HEK293 (cell line): ENCODE measurements at regions not wholly inside any gene's neighbourhood (a gene's known extent, or its start where the extent isn't known, plus 50 kb on each side); places are given as distances from the start of the nearest gene placed in this dataset.

Experiments
- CTCF ChIA-PET: fragments of 350-600 bp; formaldehyde crosslinking; extraction: SDS; loops from one replicate; lab custom pipeline; 2021; ENCODE audit warnings: antibody characterized with exemption; lab: Yijun Ruan, JAX
- POLR2A ChIA-PET: fragments of 300-600 bp; formaldehyde crosslinking; extraction: SDS; loops from one replicate; lab custom pipeline; 2020; ENCODE audit warnings: antibody characterized with exemption, inconsistent platforms; lab: Yijun Ruan, JAX
- H3K27ac ChIP-seq: fragments of 200-500 bp; sonication (Bioruptor generic); 2 replicates; pipeline ENCODE4 v1.5.1; 2014; ENCODE audit warnings: low read depth, low read length, control low read depth, inconsistent platforms; ENCODE audit errors: extremely low read depth
- H3K36me3 ChIP-seq, 2 experiments: fragments of 200-500 bp in 1 of 2; sonication (Bioruptor generic) in 1 of 2; 1 replicate in 1 of 2; 2 replicates in 1 of 2; pipeline ENCODE4 v1.5.1; 2014 to 2017; ENCODE audit warnings: inconsistent platforms in 2 of 2, low read length in 2 of 2; ENCODE audit not compliant: control insufficient read depth in 2 of 2, insufficient read depth in 1 of 2
- H3K4me1 ChIP-seq: fragments of 200-500 bp; sonication (Bioruptor generic); 2 replicates; pipeline ENCODE4 v1.5.1; 2014; ENCODE audit warnings: mild to moderate bottlenecking, low read length, inconsistent platforms; ENCODE audit not compliant: control insufficient read depth, insufficient read depth
- H3K4me3 ChIP-seq: 2 replicates; pipeline ENCODE4 v1.5.1; 2011; ENCODE audit warnings: low read depth, mild to moderate bottlenecking, control low read depth, low read length, moderate library complexity
- H3K9me3 ChIP-seq: fragments of 200-500 bp; sonication (Bioruptor generic); 2 replicates; pipeline ENCODE4 v1.5.1; 2014; ENCODE audit warnings: low read depth, low read length, inconsistent platforms; ENCODE audit not compliant: control insufficient read depth, insufficient read depth
- KLF7 ChIP-seq: fragments of 450-650 bp; formaldehyde crosslinking; IDR thresholded peaks from 2 replicates; pipeline ENCODE4 v1.5.1; 2016; ENCODE audit warnings: missing biosample characterization, missing genetic modification characterization, borderline replicate concordance
- MEIS1 ChIP-seq: sonication (generic); formaldehyde crosslinking; IDR thresholded peaks from 2 replicates; pipeline ENCODE4 v1.8.1; 2022; ENCODE audit warnings: missing genetic modification reagents, mild to moderate bottlenecking, borderline replicate concordance
- PBX3 ChIP-seq: sonication (generic); formaldehyde crosslinking; IDR thresholded peaks from 2 replicates; pipeline ENCODE4 v1.8.1; 2022; ENCODE audit warnings: mild to moderate bottlenecking, moderate library complexity, missing genetic modification reagents
- REST ChIP-seq: fragments of 450-650 bp; formaldehyde crosslinking; IDR thresholded peaks from 2 replicates; pipeline ENCODE4 v1.5.1; 2016; ENCODE audit warnings: missing biosample characterization, missing genetic modification characterization
- SALL2 ChIP-seq: fragments of 450-650 bp; formaldehyde crosslinking; IDR thresholded peaks from 2 replicates; pipeline ENCODE4 v1.5.0; 2017; ENCODE audit warnings: missing biosample characterization, mild to moderate bottlenecking, missing genetic modification characterization, borderline replicate concordance
- WT1 ChIP-seq: fragments of 450-650 bp; formaldehyde crosslinking; IDR thresholded peaks from 2 replicates; pipeline ENCODE4 v1.5.1; 2016; ENCODE audit warnings: missing biosample characterization, missing genetic modification characterization
- ZNF174 ChIP-seq: fragments of 450-650 bp; formaldehyde crosslinking; IDR thresholded peaks from 2 replicates; pipeline ENCODE4 v1.5.0; 2017; ENCODE audit warnings: missing biosample characterization, mild to moderate bottlenecking, missing genetic modification characterization
- ZNF184 ChIP-seq: fragments of 450-650 bp; IDR thresholded peaks from 2 replicates; pipeline ENCODE4 v1.5.1; 2018; ENCODE audit warnings: missing biosample characterization, mild to moderate bottlenecking, missing genetic modification characterization
- ZNF211 ChIP-seq: fragments of 450-650 bp; formaldehyde crosslinking; IDR thresholded peaks from 2 replicates; pipeline ENCODE4 v1.5.1; 2016; ENCODE audit warnings: low read depth, missing biosample characterization, missing genetic modification characterization
- ZNF223 ChIP-seq: fragments of 450-650 bp; formaldehyde crosslinking; IDR thresholded peaks from 2 replicates; pipeline ENCODE4 v1.5.1; 2016; ENCODE audit warnings: missing biosample characterization, missing genetic modification characterization
- ZNF239 ChIP-seq: fragments of 450-650 bp; formaldehyde crosslinking; IDR thresholded peaks from 2 replicates; pipeline ENCODE4 v1.5.1; 2016; ENCODE audit warnings: missing biosample characterization, missing genetic modification characterization
- ZNF280C ChIP-seq: fragments of 450-650 bp; formaldehyde crosslinking; IDR thresholded peaks from 2 replicates; pipeline ENCODE4 v1.5.1; 2016; ENCODE audit warnings: missing biosample characterization, missing genetic modification characterization
- ZNF366 ChIP-seq: fragments of 450-650 bp; formaldehyde crosslinking; conservative IDR thresholded peaks from 2 replicates; pipeline ENCODE4 v1.5.1; 2016; ENCODE audit warnings: missing biosample characterization, missing genetic modification characterization
- ZNF394 ChIP-seq: fragments of 450-650 bp; formaldehyde crosslinking; IDR thresholded peaks from 2 replicates; pipeline ENCODE4 v1.5.1; 2016; ENCODE audit warnings: missing biosample characterization, missing genetic modification characterization, mild to moderate bottlenecking, moderate library complexity, borderline replicate concordance
- ZNF510 ChIP-seq: fragments of 450-650 bp; formaldehyde crosslinking; IDR thresholded peaks from 2 replicates; pipeline ENCODE4 v1.5.1; 2018; ENCODE audit warnings: mild to moderate bottlenecking, missing genetic modification characterization, missing biosample characterization; ENCODE audit not compliant: insufficient replicate concordance
- ZNF530 ChIP-seq: fragments of 450-650 bp; formaldehyde crosslinking; IDR thresholded peaks from 2 replicates; pipeline ENCODE4 v1.5.1; 2016; ENCODE audit warnings: low read depth, missing biosample characterization, missing genetic modification characterization
- ZNF544 ChIP-seq: fragments of 450-650 bp; formaldehyde crosslinking; IDR thresholded peaks from 2 replicates; pipeline ENCODE4 v1.5.0; 2017; ENCODE audit warnings: missing biosample characterization, missing genetic modification characterization
- ZNF548 ChIP-seq: fragments of 450-650 bp; formaldehyde crosslinking; IDR thresholded peaks from 2 replicates; pipeline ENCODE4 v1.5.1; 2016; ENCODE audit warnings: missing biosample characterization, missing genetic modification characterization
- ZNF585B ChIP-seq: fragments of 450-650 bp; formaldehyde crosslinking; IDR thresholded peaks from 2 replicates; pipeline ENCODE4 v1.5.1; 2016; ENCODE audit warnings: missing biosample characterization, missing genetic modification characterization
- ZNF629 ChIP-seq: fragments of 450-650 bp; formaldehyde crosslinking; IDR thresholded peaks from 2 replicates; pipeline ENCODE4 v1.5.1; 2017; ENCODE audit warnings: missing biosample characterization, missing genetic modification characterization
- ZNF639 ChIP-seq: fragments of 450-650 bp; formaldehyde crosslinking; IDR thresholded peaks from 2 replicates; pipeline ENCODE4 v1.5.1; 2016; ENCODE audit warnings: missing biosample characterization, missing genetic modification characterization
- ZNF670 ChIP-seq: fragments of 450-650 bp; formaldehyde crosslinking; IDR thresholded peaks from 2 replicates; pipeline ENCODE4 v1.5.1; 2016; ENCODE audit warnings: missing biosample characterization, missing genetic modification characterization, low read depth
- ZNF843 ChIP-seq: fragments of 450-650 bp; formaldehyde crosslinking; IDR thresholded peaks from 2 replicates; pipeline ENCODE4 v1.5.1; 2016; ENCODE audit warnings: missing biosample characterization, missing genetic modification characterization
- ZSCAN5A ChIP-seq: fragments of 450-650 bp; formaldehyde crosslinking; IDR thresholded peaks from 2 replicates; pipeline ENCODE4 v1.5.1; 2016; ENCODE audit warnings: missing biosample characterization, missing genetic modification characterization

- no peak for TF ChIP-seq ZNF629 (tag by site-specific recombination)
Measured at GRCh38 chr3:72048873-72049272, 263.9 kb upstream of the PROK2 start (continued).

GRCh38 chr3:72047221-72047871, 262.4 kb upstream of the PROK2 start:
- H3K36me3 ChIP-seq: no peaks in the 10 kb centered on the region
- H3K9me3 ChIP-seq: no peaks in the 10 kb centered on the region
- TF ChIP-seq SALL2 (tag by site-specific recombination): no peak
- no peak for TF ChIP-seq ZNF366 (tag by site-specific recombination)
- TF ChIP-seq ZNF639 (tag by site-specific recombination): no peak
- no peak for TF ChIP-seq WT1
- no peak for TF ChIP-seq ZNF544
- no peak for TF ChIP-seq KLF7 (tag by site-specific recombination)
- no peak for TF ChIP-seq ZNF670 (tag by site-specific recombination)
- TF ChIP-seq ZNF223 (tag by site-specific recombination): no peak
- no peak for TF ChIP-seq ZNF585B
- no peak for TF ChIP-seq ZNF510 (tag by site-specific recombination)
- TF ChIP-seq ZNF211 (tag by site-specific recombination): no peak
- no peak for TF ChIP-seq ZNF184 (tag by site-specific recombination)
- TF ChIP-seq ZNF394 (tag by site-specific recombination): no peak
- TF ChIP-seq ZNF280C (tag by site-specific recombination): no peak
- no peak for TF ChIP-seq ZNF843
- ChIA-PET CTCF (interaction anchor here (0.7 kb wide), 1 partner anchor 336 kb away, joined by 3 read pairs; no protein-coding TSS in a partner anchor), POLR2A (no interaction called here)
- no peaks in the 10 kb centered on the region for H3K4me1 ChIP-seq
- H3K27ac ChIP-seq: no peak overlapping the region
- no peak overlapping the region for H3K4me3 ChIP-seq

- no peaks in the 10 kb centered on the region for H3K4me1 ChIP-seq
- no peaks in the 10 kb centered on the region for H3K9me3 ChIP-seq
- H3K4me3 ChIP-seq: no peak overlapping the region
- no peak overlapping the region for H3K27ac ChIP-seq
- ChIA-PET CTCF (no interaction called here), POLR2A (no interaction called here)
- no peaks in the 10 kb centered on the region for H3K36me3 ChIP-seq
- no peak for TF ChIP-seq ZNF670 (tag by site-specific recombination)
- no peak for TF ChIP-seq ZNF548 (tag by site-specific recombination)
- TF ChIP-seq ZSCAN5A: no peak
- no peak for TF ChIP-seq REST (tag by site-specific recombination)
- no peak for TF ChIP-seq PBX3
- no peak for TF ChIP-seq ZNF174 (tag by site-specific recombination)
- no peak for TF ChIP-seq MEIS1 (CRISPR knock-in tag)
- no peak for TF ChIP-seq ZNF530 (tag by site-specific recombination)
- TF ChIP-seq ZNF239 (tag by site-specific recombination): no peak
Measured at GRCh38 chr3:72044231-72044855, 259.4 kb upstream of the PROK2 start.
